ENCODE measurements at regions not wholly inside any gene's neighbourhood (a gene's known extent, or its start where the extent isn't known, plus 50 kb on each side); places are given as distances from the start of the nearest gene placed in this dataset.

GRCh38 chr3:72459588-72459987 lies 388.7 kb downstream of the SHQ1 start:
- intact Hi-C loops (cut with micrococcal nuclease): no loop called here
- Mint-ChIP-seq H3K4me3 (ENCODE audit: low read depth) (no peak overlapping the region), H3K9me3 (no peaks in the 10 kb centered on the region), H3K4me1 (ENCODE audit: low read depth) (peaks cover 20% of the 10 kb centered on the region), H3K27me3 (ENCODE audit: low read depth) (no peaks in the 10 kb centered on the region), H3K27ac (no peak overlapping the region), H3K36me3 (ENCODE audit: low read depth) (no peaks in the 10 kb centered on the region)
- no peak for DNase-seq (ENCODE audit: low spot score)

GRCh38 chr3:72458375-72458774 lies 389.9 kb downstream of the SHQ1 start:
- no peaks in the 10 kb centered on the region for H3K27me3 Mint-ChIP-seq (ENCODE audit: low read depth)
- DNase-seq (ENCODE audit: low spot score): no peak
- H3K4me1 Mint-ChIP-seq (ENCODE audit: low read depth): peaks cover 28% of the 10 kb centered on the region
- no peaks in the 10 kb centered on the region for H3K9me3 Mint-ChIP-seq
- no peaks in the 10 kb centered on the region for H3K36me3 Mint-ChIP-seq (ENCODE audit: low read depth)
- no peak overlapping the region for H3K4me3 Mint-ChIP-seq (ENCODE audit: low read depth)
- intact Hi-C loops (cut with micrococcal nuclease): no loop called here
- no peak overlapping the region for H3K27ac Mint-ChIP-seq

- Mint-ChIP-seq H3K4me1 (ENCODE audit: low read depth) (peaks cover 55% of the 10 kb centered on the region), H3K36me3 (ENCODE audit: low read depth) (no peaks in the 10 kb centered on the region)
Observed at GRCh38 chr3:72454441-72454840, 393.8 kb downstream of the SHQ1 start.

GRCh38 chr3:72453706-72454105 lies 394.5 kb downstream of the SHQ1 start:
- Mint-ChIP-seq H3K27ac (peak overlapping the region; percentile 27), H3K4me1 (ENCODE audit: low read depth) (peaks cover 59% of the 10 kb centered on the region), H3K9me3 (no peaks in the 10 kb centered on the region), H3K36me3 (ENCODE audit: low read depth) (peaks cover 3% of the 10 kb centered on the region), H3K4me3 (ENCODE audit: low read depth) (no peak overlapping the region), H3K27me3 (ENCODE audit: low read depth) (no peaks in the 10 kb centered on the region)
- no peak for DNase-seq (ENCODE audit: low spot score)
- intact Hi-C loops (cut with micrococcal nuclease): loop anchor here (2.0 kb wide), 2 partner anchors 29 to 67 kb away; no protein-coding TSS in a partner anchor

More at GRCh38 chr3:72454441-72454840, 393.8 kb downstream of the SHQ1 start:
- no peaks in the 10 kb centered on the region for H3K9me3 Mint-ChIP-seq
- peak overlapping the region; percentile 88 for H3K27ac Mint-ChIP-seq
- no peaks in the 10 kb centered on the region for H3K27me3 Mint-ChIP-seq (ENCODE audit: low read depth)
- intact Hi-C loops (cut with micrococcal nuclease): loop anchor here (2.0 kb wide), 2 partner anchors 28 to 66 kb away; no protein-coding TSS in a partner anchor
- no peak overlapping the region for H3K4me3 Mint-ChIP-seq (ENCODE audit: low read depth)
- DNase-seq (ENCODE audit: low spot score): no peak

GRCh38 chr3:72452745-72453144 lies 395.5 kb downstream of the SHQ1 start:
- H3K27me3 Mint-ChIP-seq (ENCODE audit: low read depth): no peaks in the 10 kb centered on the region
- no peak overlapping the region for H3K4me3 Mint-ChIP-seq (ENCODE audit: low read depth)
- no peaks in the 10 kb centered on the region for H3K9me3 Mint-ChIP-seq
- H3K27ac Mint-ChIP-seq: peak overlapping the region; percentile 28
- H3K36me3 Mint-ChIP-seq (ENCODE audit: low read depth): peaks cover 3% of the 10 kb centered on the region
- H3K4me1 Mint-ChIP-seq (ENCODE audit: low read depth): peaks cover 61% of the 10 kb centered on the region
- intact Hi-C loops (cut with micrococcal nuclease): no loop called here
- DNase-seq (ENCODE audit: low spot score): no peak

- no peaks in the 10 kb centered on the region for H3K27me3 Mint-ChIP-seq (ENCODE audit: low read depth)
Observed at GRCh38 chr3:72451841-72452240, 396.4 kb downstream of the SHQ1 start.

GRCh38 chr3:72449551-72449950 lies 398.7 kb downstream of the SHQ1 start:
- H3K27me3 Mint-ChIP-seq (ENCODE audit: low read depth): no peaks in the 10 kb centered on the region
- intact Hi-C loops (cut with micrococcal nuclease): no loop called here
- H3K4me3 Mint-ChIP-seq (ENCODE audit: low read depth): no peak overlapping the region
- peak overlapping the region; percentile 42 for H3K27ac Mint-ChIP-seq
- no peaks in the 10 kb centered on the region for H3K9me3 Mint-ChIP-seq
- peaks cover 23% of the 10 kb centered on the region for H3K36me3 Mint-ChIP-seq (ENCODE audit: low read depth)
- DNase-seq (ENCODE audit: low spot score): no peak
- H3K4me1 Mint-ChIP-seq (ENCODE audit: low read depth): peaks cover 49% of the 10 kb centered on the region

More at GRCh38 chr3:72451841-72452240, 396.4 kb downstream of the SHQ1 start:
- intact Hi-C loops (cut with micrococcal nuclease): no loop called here
- no peak overlapping the region for H3K4me3 Mint-ChIP-seq (ENCODE audit: low read depth)
- H3K9me3 Mint-ChIP-seq: no peaks in the 10 kb centered on the region
- H3K4me1 Mint-ChIP-seq (ENCODE audit: low read depth): peaks cover 60% of the 10 kb centered on the region
- peak overlapping the region; percentile 46 for H3K27ac Mint-ChIP-seq
- no peak for DNase-seq (ENCODE audit: low spot score)
- H3K36me3 Mint-ChIP-seq (ENCODE audit: low read depth): peaks cover 3% of the 10 kb centered on the region

- Mint-ChIP-seq H3K9me3 (no peaks in the 10 kb centered on the region), H3K27me3 (ENCODE audit: low read depth) (no peaks in the 10 kb centered on the region), H3K27ac (no peak overlapping the region), H3K4me3 (ENCODE audit: low read depth) (no peak overlapping the region), H3K36me3 (ENCODE audit: low read depth) (peaks cover 30% of the 10 kb centered on the region), H3K4me1 (ENCODE audit: low read depth) (peaks cover 52% of the 10 kb centered on the region)
- intact Hi-C loops (cut with micrococcal nuclease): no loop called here
- DNase-seq (ENCODE audit: low spot score): no peak
Observed at GRCh38 chr3:72448858-72449257, 399.4 kb downstream of the SHQ1 start.

GRCh38 chr3:72448375-72448823 lies 399.8 kb downstream of the SHQ1 start:
- H3K4me3 Mint-ChIP-seq (ENCODE audit: low read depth): no peak overlapping the region
- no peaks in the 10 kb centered on the region for H3K27me3 Mint-ChIP-seq (ENCODE audit: low read depth)
- no peak for DNase-seq (ENCODE audit: low spot score)
- peaks cover 52% of the 10 kb centered on the region for H3K4me1 Mint-ChIP-seq (ENCODE audit: low read depth)
- no peaks in the 10 kb centered on the region for H3K9me3 Mint-ChIP-seq
- no peak overlapping the region for H3K27ac Mint-ChIP-seq
- H3K36me3 Mint-ChIP-seq (ENCODE audit: low read depth): peaks cover 34% of the 10 kb centered on the region
- intact Hi-C loops (cut with micrococcal nuclease): no loop called here

- no peaks in the 10 kb centered on the region for H3K27me3 Mint-ChIP-seq (ENCODE audit: low read depth)
- intact Hi-C loops (cut with micrococcal nuclease): loop anchor here (1.0 kb wide), 1 partner anchor 40 kb away; no protein-coding TSS in a partner anchor
- peak overlapping the region; percentile 66 for H3K4me3 Mint-ChIP-seq (ENCODE audit: low read depth)
- H3K4me1 Mint-ChIP-seq (ENCODE audit: low read depth): peaks cover 52% of the 10 kb centered on the region
- peak; percentile 92 for DNase-seq (ENCODE audit: low spot score)
- H3K36me3 Mint-ChIP-seq (ENCODE audit: low read depth): peaks cover 45% of the 10 kb centered on the region
- H3K9me3 Mint-ChIP-seq: no peaks in the 10 kb centered on the region
- peak overlapping the region; percentile 60 for H3K27ac Mint-ChIP-seq
Observed at GRCh38 chr3:72447059-72447946, 400.9 kb downstream of the SHQ1 start.

GRCh38 chr3:72446218-72447058 lies 401.8 kb downstream of the SHQ1 start, which contains the start of gene RYBP:
RYBP (minus strand) TSS chr3:72446621.
- Mint-ChIP-seq H3K9me3 (no peaks in the 10 kb centered on the region), H3K27me3 (ENCODE audit: low read depth) (no peaks in the 10 kb centered on the region), H3K27ac (peak within 1 kb of the TSS; percentile 73), H3K4me3 (ENCODE audit: low read depth) (peak within 1 kb of the TSS; percentile 93), H3K4me1 (ENCODE audit: low read depth) (peaks cover 55% of the 10 kb centered on the region), H3K36me3 (ENCODE audit: low read depth) (peaks cover 53% of the 10 kb centered on the region)
- intact Hi-C loops (cut with micrococcal nuclease): loop anchor here (1.0 kb wide), 1 partner anchor 41 kb away; no protein-coding TSS in a partner anchor
- peak; percentile 38 for DNase-seq (ENCODE audit: low spot score)

- Mint-ChIP-seq H3K27ac (peak overlapping the region; percentile 73), H3K27me3 (ENCODE audit: low read depth) (no peaks in the 10 kb centered on the region), H3K4me3 (ENCODE audit: low read depth) (peak overlapping the region; percentile 93), H3K36me3 (ENCODE audit: low read depth) (peaks cover 58% of the 10 kb centered on the region), H3K9me3 (no peaks in the 10 kb centered on the region), H3K4me1 (ENCODE audit: low read depth) (peaks cover 55% of the 10 kb centered on the region)
- intact Hi-C loops (cut with micrococcal nuclease): loop anchor here (1.0 to 2.0 kb wide), 6 partner anchors 19 to 571 kb away; no protein-coding TSS in a partner anchor
- DNase-seq (ENCODE audit: low spot score): no peak
Observed at GRCh38 chr3:72445827-72446217, 402.4 kb downstream of the SHQ1 start.

All from activated T-helper 2 cell treated with anti-CD3 and anti-CD28 coated beads, Interferon-gamma antibody, Interleukin-2, Interleukin-4, amounts not matched to agents 10 μg/mL and 5 μg/mL and 100 μg/mL, durations not matched to agents 14 hours and 24 hours and 36 hours (primary cell).